B cell (primary cell): ENCODE measurements at regions not wholly inside any gene's neighbourhood (a gene's known extent, or its start where the extent isn't known, plus 50 kb on each side); places are given as distances from the start of the nearest gene placed in this dataset.

Experiments
- ATAC-seq: fragments of 200-7000 bp; cut with Tn5 transposase; one replicate; pipeline ENCODE4 v1.10.0; 2021; ENCODE audit warnings: low read depth, mild to moderate bottlenecking, moderate number of reproducible peaks, moderate library complexity
- CTCF ChIA-PET: fragments of 350-600 bp; sonication (Branson Sonifier 250); formaldehyde crosslinking; loops from one replicate; lab custom pipeline; 2021; ENCODE audit warnings: antibody characterized with exemption, inconsistent platforms; lab: Charles Lee
- POLR2A ChIA-PET: fragments of 350-600 bp; sonication (Branson Sonifier 250); formaldehyde crosslinking; loops from one replicate; lab custom pipeline; 2021; ENCODE audit warnings: antibody characterized with exemption; lab: Charles Lee
- DNase-seq: peaks from one replicate; pipeline ENCODE4 v3.0.0; 2013
- H2AFZ ChIP-seq: 2 replicates; pipeline ENCODE4 v1.6.1; 2012; ENCODE audit warnings: mild to moderate bottlenecking, low read depth, low read length; ENCODE audit not compliant: insufficient read depth, poor library complexity, severe bottlenecking
- H3K27ac ChIP-seq, 2 donors: 1 replicate in 1 of 2; 2 replicates in 1 of 2; pipeline ENCODE4 v1.5.1; 2012 to 2013; ENCODE audit warnings: low read length in 2 of 2, mild to moderate bottlenecking in 2 of 2, moderate library complexity in 1 of 2
- H3K27me3 ChIP-seq, 4 experiments: fragments of 200-600 bp in 1 of 4; sonication (generic) in 1 of 4; replicated peaks in 1 of 4; 1 replicate in 2 of 4; 2 replicates in 2 of 4; pipeline versions ENCODE4 v1.6.1 to v1.7.0; 2013 to 2016; ENCODE audit warnings: low read length in 3 of 4, mild to moderate bottlenecking in 2 of 4, mixed read lengths in 1 of 4, moderate library complexity in 1 of 4; ENCODE audit not compliant: insufficient read depth in 4 of 4, control insufficient read depth in 3 of 4; ENCODE audit errors: control extremely low read depth in 1 of 4
- H3K36me3 ChIP-seq, 2 experiments: replicated peaks in 1 of 2; 1 replicate in 1 of 2; 2 replicates in 1 of 2; pipeline versions ENCODE4 v1.6.1 to v1.7.1; 2013; ENCODE audit warnings: low read length in 1 of 2; ENCODE audit not compliant: insufficient read depth in 2 of 2, control insufficient read depth in 1 of 2; ENCODE audit errors: control extremely low read depth in 1 of 2, extremely low read depth in 1 of 2
- H3K4me1 ChIP-seq, 2 donors: fragments of 200-600 bp in 1 of 2; sonication (generic) in 1 of 2; 1 replicate in 1 of 2; 2 replicates in 1 of 2; pipeline versions ENCODE4 v1.5.1 to v1.6.1; 2013 to 2017; ENCODE audit warnings: low read length in 2 of 2; ENCODE audit not compliant: control insufficient read depth in 2 of 2, insufficient read depth in 2 of 2
- H3K4me2 ChIP-seq: replicated peaks from 2 replicates; pipeline ENCODE3; 2012; ENCODE audit warnings: mild to moderate bottlenecking, low read depth, low read length; ENCODE audit not compliant: poor library complexity, severe bottlenecking
- H3K4me3 ChIP-seq, 5 experiments: fragments of 200-600 bp in 1 of 5; sonication (generic) in 1 of 5; 1 replicate in 3 of 5; 2 replicates in 2 of 5; pipeline versions ENCODE4 v1.5.1 to v1.7.0; 2011 to 2016; ENCODE audit warnings: low read length in 4 of 5, mild to moderate bottlenecking in 4 of 5, low read depth in 2 of 5, control low read depth in 1 of 5, moderate library complexity in 1 of 5; ENCODE audit not compliant: insufficient read depth in 1 of 5; ENCODE audit errors: control extremely low read depth in 1 of 5, extremely low read depth in 1 of 5
- H3K79me2 ChIP-seq: fragments of 200-600 bp; sonication (generic); one replicate; pipeline ENCODE4 v1.6.0; 2016; ENCODE audit warnings: low read length; ENCODE audit not compliant: control insufficient read depth, insufficient read depth
- H3K9ac ChIP-seq: fragments of 200-600 bp; sonication (generic); 2 replicates; pipeline ENCODE4 v1.6.1; 2017; ENCODE audit warnings: mild to moderate bottlenecking, low read length, moderate library complexity
- H3K9me3 ChIP-seq, 3 donors: one replicate each; pipeline versions ENCODE4 v1.6.1 to v1.7.1; 2013; ENCODE audit warnings: low read length in 2 of 3; ENCODE audit not compliant: control insufficient read depth in 2 of 3, insufficient read depth in 1 of 3; ENCODE audit errors: control extremely low read depth in 1 of 3
- H4K20me1 ChIP-seq: 2 replicates; pipeline ENCODE4 v1.6.0; 2012; ENCODE audit warnings: mild to moderate bottlenecking, low read length; ENCODE audit not compliant: insufficient read depth, control insufficient read depth, poor library complexity, severe bottlenecking
- H3K27ac Mint-ChIP-seq: one replicate; pipeline ENCODE4 v1.8.0; 2021; ENCODE audit warnings: mixed read lengths
- H3K27me3 Mint-ChIP-seq: one replicate; pipeline ENCODE4 v1.8.0; 2021; ENCODE audit warnings: mixed read lengths
- H3K4me1 Mint-ChIP-seq: one replicate; pipeline ENCODE4 v1.8.0; 2021; ENCODE audit warnings: mixed read lengths
- H3K4me3 Mint-ChIP-seq: one replicate; pipeline ENCODE4 v1.8.0; 2021; ENCODE audit warnings: mixed read lengths
- H3K9me3 Mint-ChIP-seq: one replicate; pipeline ENCODE4 v1.8.0; 2022; ENCODE audit warnings: mixed read lengths; ENCODE audit not compliant: insufficient read depth
- CTCF ChIP-seq: fragments of 200-600 bp; IDR thresholded peaks from one replicate; pipeline ENCODE4 v1.8.0; 2022; ENCODE audit warnings: antibody characterized with exemption, mild to moderate bottlenecking
- EZH2 ChIP-seq: IDR thresholded peaks from 2 replicates; pipeline ENCODE4 v1.6.1; 2012; ENCODE audit warnings: borderline replicate concordance, low read depth, mild to moderate bottlenecking, moderate library complexity, low read length; ENCODE audit not compliant: insufficient read depth, poor library complexity, severe bottlenecking
- WGBS: methylation state at CpG from one replicate; pipeline ENCODE4 v1.1.5; 2013; ENCODE audit warnings: missing lambda C conversion rate; ENCODE audit not compliant: insufficient coverage; 5-methylcytosine and 5-hydroxymethylcytosine counted together
- intact Hi-C: fragments of 100-400 bp; cut with micrococcal nuclease; formaldehyde crosslinking; loops from one replicate; pipeline ENCODE4 v1.10.0; 2022

- no peaks in the 10 kb centered on the region for H3K27me3 ChIP-seq
- no peaks in the 10 kb centered on the region for H4K20me1 ChIP-seq
- Mint-ChIP-seq H3K27me3 (peaks cover 5% of the 10 kb centered on the region), H3K4me3 (no peak overlapping the region), H3K27ac (no peak overlapping the region), H3K4me1 (no peaks in the 10 kb centered on the region), H3K9me3 (peaks cover 3% of the 10 kb centered on the region)
- no peaks in the 10 kb centered on the region for H3K36me3 ChIP-seq
- no peak overlapping the region for H3K9ac ChIP-seq
- TF ChIP-seq EZH2, result no peak
- TF ChIP-seq CTCF, result no peak
- no peak overlapping the region for H3K4me3 ChIP-seq
- H3K4me2 ChIP-seq, result no peak overlapping the region
- H3K9me3 ChIP-seq, result peaks cover 0 to 10% (median 0%) of the 10 kb centered on the region in 3 donors
- POLR2A ChIA-PET, result no interaction called here
- no peaks in the 10 kb centered on the region for H3K79me2 ChIP-seq
- no peak for ATAC-seq
- H3K27ac ChIP-seq, result no peak overlapping the region
- CTCF ChIA-PET, result no interaction called here
- WGBS, result 89% methylated on average over 5 of the region's 8 CpGs
- no peak for DNase-seq
- no peak overlapping the region for H2AFZ ChIP-seq
- intact Hi-C loops, result no loop called here
- no peaks in the 10 kb centered on the region for H3K4me1 ChIP-seq
Observed at GRCh38 chr10:16363741-16364140, 73.1 kb upstream of the PTER start.

- H3K4me2 ChIP-seq, result no peak overlapping the region
- Mint-ChIP-seq H3K27ac (no peak overlapping the region), H3K9me3 (peaks cover 1% of the 10 kb centered on the region), H3K27me3 (peaks cover 10% of the 10 kb centered on the region), H3K4me1 (no peaks in the 10 kb centered on the region), H3K4me3 (no peak overlapping the region)
- no peak overlapping the region for H2AFZ ChIP-seq
- ChIA-PET POLR2A (no interaction called here), CTCF (no interaction called here)
- no peaks in the 10 kb centered on the region for H3K79me2 ChIP-seq
- no peak for TF ChIP-seq EZH2
- TF ChIP-seq CTCF, result no peak
- H3K27me3 ChIP-seq, result no peaks in the 10 kb centered on the region
- H3K4me3 ChIP-seq, result no peak overlapping the region
- no peaks in the 10 kb centered on the region for H4K20me1 ChIP-seq
- intact Hi-C loops, result no loop called here
- no peak overlapping the region for H3K27ac ChIP-seq
- WGBS, result 100% methylated on average over 3 of the region's 7 CpGs
- DNase-seq, result no peak
- no peak for ATAC-seq
- H3K36me3 ChIP-seq, result no peaks in the 10 kb centered on the region
- no peak overlapping the region for H3K9ac ChIP-seq
- no peaks in the 10 kb centered on the region for H3K4me1 ChIP-seq
- peaks cover 0 to 5% (median 0%) of the 10 kb centered on the region in 3 donors for H3K9me3 ChIP-seq
Observed at GRCh38 chr10:16367621-16368292, 69.1 kb upstream of the PTER start.
